Muscle of arm (tissue), 1 donor: ENCODE measurements at regions not wholly inside any gene's neighbourhood (a gene's known extent, or its start where the extent isn't known, plus 50 kb on each side); places are given as distances from the start of the nearest gene placed in this dataset.
"Not testable (repeated sequence)": the region's sequence is repeated elsewhere in the genome, so short reads cannot be mapped to it uniquely, and the experiment has no call there.

Experiments used
- DNase-seq: peaks from one replicate; pipeline ENCODE4 v3.0.0-alpha.2; 2013

DNA sequence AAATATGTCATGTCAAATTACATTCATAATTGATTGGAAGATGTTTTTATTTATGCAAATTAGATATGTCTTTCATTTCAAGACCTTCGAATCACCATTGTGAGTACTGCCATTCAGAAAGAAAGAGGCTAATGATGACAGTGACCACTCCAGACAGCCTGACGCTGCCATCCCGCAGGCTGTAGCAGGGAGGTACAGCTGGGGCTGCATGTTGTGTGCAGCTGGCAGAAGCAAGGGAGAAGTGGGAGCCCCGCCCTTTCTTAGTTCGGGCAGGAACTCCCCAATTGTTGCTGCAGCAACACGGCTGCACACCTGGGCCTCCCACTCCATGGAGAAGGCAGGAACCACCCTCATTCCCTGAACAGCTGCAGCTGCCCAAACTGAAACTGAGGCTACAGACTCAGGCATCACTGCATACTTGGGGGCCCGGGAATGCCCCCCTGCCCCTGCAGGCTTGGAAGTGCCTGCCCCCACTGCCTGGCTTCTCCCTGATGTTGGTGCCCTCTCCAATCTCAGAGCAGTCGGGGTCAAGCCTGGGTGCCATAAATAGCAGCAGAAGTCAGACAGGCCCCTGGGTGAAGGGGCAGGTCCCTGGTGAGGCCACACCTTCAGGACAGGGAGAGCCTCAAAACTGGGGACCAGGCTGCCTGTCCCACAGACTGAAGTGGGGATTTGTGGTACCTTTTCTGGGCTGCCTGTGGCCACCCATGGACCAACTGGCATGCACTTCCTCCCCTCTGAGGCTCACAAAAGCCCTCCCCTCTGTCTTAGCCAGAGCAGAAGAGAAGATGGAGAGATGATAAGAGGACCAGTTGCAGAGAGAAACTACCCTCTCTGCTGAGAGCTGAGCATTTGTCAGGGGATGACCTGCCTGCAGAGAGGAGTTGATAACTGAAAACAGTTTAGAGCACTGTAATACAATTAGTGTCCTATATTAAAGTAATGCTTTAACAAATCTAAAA is 964.6 kb downstream of the SI start:
- no peak for DNase-seq

DNA sequence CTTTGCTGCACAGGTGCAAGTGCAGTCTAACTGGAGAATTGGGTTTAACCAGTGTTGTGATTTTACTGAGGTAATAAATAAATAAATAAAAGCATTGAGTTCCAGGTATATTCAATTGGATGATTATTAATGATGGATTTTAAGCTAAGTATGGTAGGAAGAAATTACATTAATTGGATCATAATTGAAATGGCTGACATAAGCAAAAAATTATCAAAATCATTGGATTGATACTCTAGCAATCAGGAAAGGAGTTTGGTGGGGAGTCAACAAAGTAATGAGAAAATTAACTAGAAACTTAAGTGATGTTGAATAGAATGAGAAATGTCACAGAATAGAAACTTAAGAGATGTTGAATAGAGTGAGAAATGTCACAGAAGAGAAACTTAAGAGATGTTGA is 981.9 kb downstream of the SI start:
- DNase-seq: no peak

DNA sequence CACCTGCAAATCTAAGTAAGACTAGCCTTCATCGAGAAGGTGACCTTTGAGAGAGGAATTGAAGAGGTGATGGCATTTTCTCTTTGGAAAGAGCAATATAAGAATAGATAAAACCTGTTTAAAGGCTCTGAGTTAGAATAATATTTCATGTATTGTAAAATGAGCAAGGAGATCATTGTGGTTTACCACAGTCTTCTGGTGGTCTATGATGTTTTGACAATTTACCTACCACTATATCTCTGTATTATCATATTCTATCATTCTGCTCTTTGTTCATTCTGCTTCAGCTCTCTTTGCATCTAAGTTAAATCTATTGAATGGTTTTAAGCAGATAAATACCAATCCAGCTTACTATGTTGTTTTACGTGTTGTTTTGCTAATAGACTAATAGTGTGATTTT is 982.3 kb downstream of the SI start:
- DNase-seq: no peak

DNA sequence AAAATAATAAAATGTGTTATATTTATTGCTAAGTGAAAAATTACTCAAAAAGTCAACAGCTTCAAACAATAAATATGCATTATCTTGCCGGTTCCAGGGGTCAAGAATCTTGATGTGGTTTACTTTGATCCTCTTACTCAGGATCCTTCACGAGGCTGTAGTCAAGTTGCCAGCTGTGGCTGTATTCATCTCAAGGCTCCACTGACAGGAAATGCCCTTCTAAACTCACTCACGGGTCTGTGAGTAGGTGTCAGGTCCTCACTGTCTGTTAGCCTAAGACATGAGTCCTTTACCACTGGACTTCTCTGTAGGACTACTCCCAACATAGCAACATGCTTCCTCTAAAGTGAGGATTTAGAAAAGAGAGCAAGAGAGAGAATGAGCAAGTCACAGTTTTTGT is 983.0 kb downstream of the SI start:
- DNase-seq: no peak

DNA sequence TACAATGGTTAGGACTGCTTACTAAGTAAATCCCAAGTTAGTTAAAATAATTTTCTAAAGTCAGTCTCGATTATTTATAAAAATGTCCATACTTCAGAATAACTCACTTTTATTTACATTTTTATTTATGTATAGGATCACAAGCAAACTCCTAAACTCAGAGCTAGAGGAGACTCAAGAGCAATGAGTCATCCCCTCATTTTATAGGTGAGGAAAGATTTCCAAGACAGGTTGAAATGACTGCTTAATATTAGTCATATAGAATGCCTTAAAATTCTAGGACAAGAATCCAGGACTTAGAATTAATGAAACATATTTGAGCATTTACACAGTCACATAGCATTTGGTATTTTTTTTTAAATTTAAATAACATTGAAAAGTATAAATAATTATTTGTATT is 983.8 kb downstream of the SI start:
- no peak for DNase-seq

DNA sequence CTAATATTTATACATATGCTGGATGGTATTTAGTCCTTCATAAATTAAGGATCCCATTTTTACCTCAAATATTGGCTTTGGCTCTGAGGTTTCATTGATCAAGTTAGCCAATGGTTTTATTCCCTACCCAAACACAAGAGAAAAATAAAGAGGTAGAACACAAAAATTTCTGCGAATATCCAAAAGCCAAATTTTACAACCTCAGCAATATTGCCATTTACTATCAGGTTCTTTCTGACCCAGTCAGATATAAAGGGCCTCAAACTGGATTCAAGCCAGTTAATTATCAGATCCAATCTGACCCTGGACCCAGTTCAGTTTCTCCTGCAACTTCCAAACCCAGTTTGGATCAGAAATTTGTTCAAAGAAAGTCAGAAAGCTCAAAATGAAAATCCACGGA is 998.1 kb downstream of the SI start:
- no peak for DNase-seq

DNA sequence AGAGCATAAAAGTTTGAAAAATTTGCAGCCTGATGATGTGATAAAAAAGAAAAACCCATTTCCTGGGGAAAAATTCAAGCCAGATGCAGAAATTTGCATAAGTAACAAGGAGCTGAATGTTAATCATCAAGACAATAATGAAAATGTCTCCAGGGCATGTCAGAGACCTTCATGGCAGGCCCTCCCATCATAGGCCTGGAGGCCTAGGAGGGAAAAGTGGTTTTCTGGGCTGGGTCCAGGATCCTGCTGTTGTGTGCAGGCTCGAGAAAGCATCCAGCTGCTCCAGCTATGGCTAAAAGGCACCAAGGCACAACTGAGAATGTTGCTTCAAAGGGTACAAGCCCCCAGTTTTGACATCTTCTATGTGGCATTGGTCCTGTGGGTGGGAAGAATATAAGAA is 1014.0 kb downstream of the SI start:
- DNase-seq: no peak

DNA sequence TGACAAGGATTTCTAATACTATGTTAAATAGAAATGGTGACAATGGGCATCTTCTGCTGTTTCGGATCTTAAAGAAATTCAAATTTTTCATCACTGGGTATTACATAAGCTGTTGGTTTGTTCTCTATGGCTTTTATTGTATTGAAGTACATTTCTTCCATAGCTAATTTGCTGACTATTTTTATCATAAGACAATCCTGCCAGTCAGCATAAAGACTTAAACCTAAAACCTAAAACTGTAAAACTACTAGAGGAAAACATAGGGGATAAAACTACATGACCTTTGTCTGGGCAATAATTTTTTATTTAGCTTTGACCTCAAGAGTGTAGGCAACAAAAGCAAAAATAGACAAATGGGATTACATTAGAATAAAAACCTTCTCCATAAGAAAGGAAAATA is 1017.4 kb downstream of the SI start:
- DNase-seq: no peak

GRCh38 chr3:164049847-164050246 is 1028.4 kb downstream of the SI start:
- DNase-seq: no peak

- no peak for DNase-seq
These were observed 1029.8 kb downstream of the SI start for GRCh38 chr3:164048451-164048850.

GRCh38 chr3:164040991-164041390 is 1037.3 kb downstream of the SI start:
- DNase-seq: no peak

DNA sequence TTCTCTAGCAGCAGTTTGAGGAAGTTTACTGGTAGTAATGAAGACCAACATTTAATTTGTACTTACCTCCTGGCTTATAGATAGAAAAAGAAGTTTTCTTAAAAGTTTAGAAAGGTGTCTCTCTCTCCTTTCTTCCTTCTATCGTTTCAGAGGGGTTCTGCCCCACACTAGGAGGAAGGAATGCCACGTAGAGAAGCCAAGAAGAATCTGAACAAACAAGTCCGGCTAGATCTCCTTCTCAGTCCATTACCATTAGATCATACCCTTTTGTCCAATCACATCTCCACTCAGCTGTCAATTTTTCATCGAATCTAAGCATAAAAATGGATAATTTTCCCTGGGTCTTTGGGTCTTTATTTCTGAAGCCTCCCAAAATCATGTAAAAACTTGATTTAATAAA is 1048.1 kb downstream of the SI start:
- DNase-seq: no peak

DNA sequence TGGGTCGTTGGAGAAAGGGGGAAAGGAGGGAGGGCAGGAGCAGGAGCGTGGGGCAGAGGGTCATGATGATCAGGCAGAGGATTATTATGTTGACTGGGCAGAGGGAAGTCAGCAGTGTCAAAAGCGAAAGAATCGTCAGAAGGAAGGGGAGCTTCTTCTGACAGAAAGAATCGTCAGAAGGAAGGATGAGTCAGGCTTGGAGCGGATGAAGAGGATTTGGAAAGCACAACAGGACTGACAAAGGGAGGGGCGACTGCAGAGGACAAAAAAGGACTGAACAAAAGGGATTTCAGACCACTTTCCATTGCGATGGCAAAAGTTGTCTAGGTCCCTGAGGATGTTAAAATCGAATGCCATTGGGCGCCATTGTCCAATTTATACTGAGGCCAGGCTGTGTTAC is 1053.5 kb downstream of the SI start:
- DNase-seq: no peak

GRCh38 chr3:164023480-164023879 is 1054.8 kb downstream of the SI start:
- DNase-seq: no peak

GRCh38 chr3:164018500-164018899 is 1059.8 kb downstream of the SI start:
- DNase-seq: no peak

GRCh38 chr3:164007765-164008164 is 1070.5 kb downstream of the SI start:
- no peak for DNase-seq

GRCh38 chr3:164004205-164004604 is 1074.1 kb downstream of the SI start:
- DNase-seq: no peak

DNA sequence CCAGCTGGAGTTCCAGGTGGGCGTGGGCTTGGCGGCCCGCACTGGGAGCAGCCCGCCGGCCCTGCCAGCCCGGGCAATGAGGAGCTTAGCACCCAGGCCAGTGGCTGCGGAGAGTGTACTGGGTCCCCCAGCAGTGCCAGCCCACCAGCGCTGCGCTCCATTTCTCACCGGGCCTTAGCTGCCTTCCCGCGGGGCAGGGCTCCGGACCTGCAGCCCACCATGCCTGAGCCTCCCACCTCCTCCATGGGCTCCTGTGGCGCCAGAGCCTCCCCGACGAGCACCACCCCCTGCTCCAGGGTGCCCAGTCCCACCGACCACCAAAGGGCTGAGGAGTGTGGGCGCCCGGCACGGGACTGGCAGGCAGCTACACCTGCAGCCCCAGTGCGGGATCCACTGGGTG is 1075.3 kb downstream of the SI start:
- not testable (repeated sequence) for DNase-seq

DNA sequence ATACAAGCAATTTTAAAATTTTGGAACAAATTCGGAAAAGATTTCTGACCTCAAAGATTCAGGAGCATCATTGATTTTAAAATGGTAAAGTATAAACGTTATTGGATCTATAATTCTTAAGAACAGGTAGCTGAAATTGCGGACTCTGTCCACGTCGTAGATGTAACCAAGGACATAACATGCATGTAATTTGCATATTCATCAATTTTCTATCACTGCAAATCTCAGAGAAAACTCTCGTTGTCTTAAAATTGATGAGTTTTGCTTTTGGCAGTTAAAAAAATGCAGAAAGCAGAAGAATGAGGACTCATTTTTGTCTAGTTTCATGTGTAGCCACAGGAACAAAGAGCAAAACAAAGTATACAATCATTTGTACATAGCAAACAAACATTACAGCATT is 1094.4 kb downstream of the SI start:
- no peak for DNase-seq

GRCh38 chr3:163971861-163972260 is 1106.4 kb downstream of the SI start:
- DNase-seq: no peak

DNA sequence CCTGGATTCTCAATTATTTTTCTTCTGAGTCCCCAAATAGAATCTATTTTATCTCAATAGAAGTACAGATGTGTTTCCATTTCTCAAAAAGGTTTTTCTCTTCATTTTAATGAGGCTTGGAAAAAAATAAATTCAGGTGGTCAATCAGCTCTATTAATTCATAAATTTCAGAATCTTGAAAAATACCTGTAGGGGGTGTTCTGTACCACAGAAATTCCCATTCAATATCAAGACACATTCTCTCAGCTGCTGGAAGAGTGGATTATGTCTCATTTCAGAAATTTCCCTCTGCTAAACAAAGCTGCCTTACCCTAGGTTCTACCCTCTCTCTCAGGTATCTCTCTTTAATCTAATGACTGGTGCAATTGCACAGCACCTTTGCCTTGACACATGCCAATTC is 1121.2 kb downstream of the SI start:
- no peak for DNase-seq

DNA sequence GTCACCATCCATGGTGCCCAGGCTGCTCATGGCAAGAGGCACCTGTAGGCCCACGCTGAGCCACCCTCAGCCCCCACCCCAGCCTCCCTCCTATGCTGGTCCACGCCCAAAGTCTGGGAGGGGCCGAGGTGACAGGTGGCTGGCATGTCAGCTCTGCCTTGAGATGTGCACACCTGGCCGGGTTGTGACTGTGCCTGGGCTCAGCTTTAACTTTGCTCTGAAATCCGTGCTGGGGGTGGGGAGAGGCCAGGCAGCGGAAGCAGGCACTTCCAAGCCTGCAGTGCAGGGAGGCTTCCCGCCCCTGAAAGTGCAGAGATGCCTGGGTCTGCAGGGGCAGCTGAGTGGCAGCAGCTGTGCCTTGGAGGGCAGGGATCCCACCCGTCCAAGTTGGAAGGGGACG is 1124.8 kb downstream of the SI start:
- DNase-seq: no peak

DNA sequence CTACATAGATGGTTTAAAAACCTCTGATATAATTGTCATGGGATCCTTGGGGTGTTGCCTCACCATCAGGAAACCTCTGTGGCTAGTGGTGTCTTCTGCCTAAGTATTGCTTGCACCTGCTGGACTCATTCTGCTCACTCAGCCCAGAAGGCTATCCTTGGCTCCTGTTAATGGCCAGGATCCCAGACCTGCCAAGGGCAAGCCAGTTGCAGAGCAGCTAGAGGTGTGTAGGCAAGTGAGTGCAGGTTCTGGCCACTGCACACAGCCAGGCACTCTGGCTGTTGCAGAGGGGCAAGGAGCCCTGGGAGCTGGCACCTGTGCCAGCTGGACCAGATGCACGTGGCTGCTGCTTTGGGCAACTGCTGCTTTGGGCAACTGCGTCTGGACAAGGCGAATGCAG is 1125.8 kb downstream of the SI start:
- no peak for DNase-seq

DNA sequence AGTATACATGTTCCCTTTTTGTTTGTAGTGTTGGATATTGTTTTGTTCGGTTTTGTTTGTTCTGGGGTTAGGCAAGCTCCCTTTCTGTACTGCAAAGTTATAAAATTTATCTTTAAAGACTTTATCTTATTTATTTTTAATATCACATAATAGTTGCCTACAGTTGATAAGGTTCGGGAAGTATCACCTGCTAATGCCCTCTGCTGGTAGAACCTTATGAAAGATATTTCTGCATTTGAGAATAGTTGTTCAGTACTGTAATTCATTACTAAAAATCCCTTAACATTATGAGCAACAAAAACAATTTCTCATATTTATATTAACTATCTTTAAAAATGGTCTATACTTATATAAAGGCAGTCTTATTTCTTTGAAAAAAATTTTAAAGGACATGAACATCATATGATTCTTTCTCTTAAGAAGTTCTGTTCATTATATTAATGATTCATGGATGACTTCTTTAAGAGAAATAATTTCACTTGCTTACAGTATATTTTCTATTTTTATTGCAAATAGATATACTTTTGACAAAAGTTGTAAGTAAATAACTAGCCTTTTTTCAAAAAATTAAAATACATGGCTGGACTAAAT is 1126.8 kb downstream of the SI start:
- DNase-seq: no peak
